MM.1S (cell line): ENCODE measurements at regions not wholly inside any gene's neighbourhood (a gene's known extent, or its start where the extent isn't known, plus 50 kb on each side); places are given as distances from the start of the nearest gene placed in this dataset.
"Not testable (repeated sequence)": the region's sequence is repeated elsewhere in the genome, so short reads cannot be mapped to it uniquely, and the experiment has no call there.

Source experiments
- DNase-seq: peaks from one replicate; pipeline ENCODE4 v3.0.0-alpha.2; 2015
- H2AFZ ChIP-seq: fragments of 300-600 bp; sonication (generic); 2 replicates; pipeline ENCODE4 v1.6.0; 2016; ENCODE audit warnings: antibody characterized with exemption, low read length
- H3F3A ChIP-seq: fragments of 300-600 bp; sonication (generic); 2 replicates; pipeline ENCODE4 v1.6.1; 2016; ENCODE audit warnings: mild to moderate bottlenecking, antibody characterized with exemption, low read length, moderate library complexity, mixed read lengths; ENCODE audit not compliant: insufficient read depth
- H3K27ac ChIP-seq: fragments of 300-600 bp; sonication (generic); 2 replicates; pipeline ENCODE4 v1.5.1; 2016; ENCODE audit warnings: mild to moderate bottlenecking, low read length
- H3K27me3 ChIP-seq: fragments of 300-600 bp; sonication (generic); replicated peaks from 2 replicates; pipeline ENCODE4 v1.6.0; 2016; ENCODE audit warnings: low read length; ENCODE audit not compliant: insufficient read depth
- H3K36me3 ChIP-seq: fragments of 300-600 bp; sonication (generic); replicated peaks from 2 replicates; pipeline ENCODE4 v1.6.1; 2016; ENCODE audit warnings: mild to moderate bottlenecking, low read length, mixed read lengths; ENCODE audit not compliant: insufficient read depth
- H3K4me1 ChIP-seq: fragments of 300-600 bp; sonication (generic); 2 replicates; pipeline ENCODE4 v1.6.1; 2016; ENCODE audit warnings: low read length, mixed read lengths
- H3K4me2 ChIP-seq: fragments of 300-600 bp; sonication (generic); 2 replicates; pipeline ENCODE4 v1.6.0; 2016; ENCODE audit warnings: low read depth, low read length
- H3K4me3 ChIP-seq: fragments of 300-600 bp; sonication (generic); 2 replicates; pipeline ENCODE4 v1.5.1; 2016; ENCODE audit warnings: low read length, mixed read lengths
- H3K79me2 ChIP-seq: fragments of 300-600 bp; sonication (generic); 2 replicates; pipeline ENCODE4 v1.6.1; 2016; ENCODE audit warnings: mixed run types, low read length, mixed read lengths
- H3K9ac ChIP-seq: fragments of 300-600 bp; sonication (generic); 2 replicates; pipeline ENCODE4 v1.6.1; 2016; ENCODE audit warnings: low read length, mixed read lengths
- H3K9me2 ChIP-seq: fragments of 300-600 bp; sonication (generic); replicated peaks from 2 replicates; pipeline ENCODE4 v1.6.1; 2016; ENCODE audit warnings: mild to moderate bottlenecking, low read length, mixed read lengths; ENCODE audit not compliant: insufficient read depth
- H3K9me3 ChIP-seq: fragments of 300-600 bp; sonication (generic); replicated peaks from 2 replicates; pipeline ENCODE4 v1.6.1; 2016; ENCODE audit warnings: mild to moderate bottlenecking, low read length, mixed read lengths; ENCODE audit not compliant: insufficient read depth
- H4K20me1 ChIP-seq: fragments of 300-600 bp; sonication (generic); 2 replicates; pipeline ENCODE4 v1.6.1; 2016; ENCODE audit warnings: mild to moderate bottlenecking, low read length, moderate library complexity, mixed read lengths; ENCODE audit not compliant: insufficient read depth
- EZH2 ChIP-seq: fragments of 300-600 bp; sonication (generic); optimal IDR thresholded peaks from 2 replicates; pipeline ENCODE3; 2017; ENCODE audit warnings: low read depth, mild to moderate bottlenecking, antibody characterized with exemption, low read length, mixed read lengths
- EZH2phosphoT487 ChIP-seq: fragments of 300-600 bp; sonication (generic); IDR thresholded peaks from 2 replicates; pipeline ENCODE4 v1.6.1; 2018; ENCODE audit warnings: antibody characterized with exemption, low read length
- TF ChIP-seq, protein P1 (sequence below): fragments of 300-600 bp; sonication (generic); IDR thresholded peaks from 2 replicates; pipeline ENCODE4 v1.5.1; 2016; ENCODE audit warnings: antibody characterized with exemption, low read length, mixed read lengths

GRCh38 chr10:109765838-109766237, 157.5 kb downstream of the XPNPEP1 start:
- H3K27me3 ChIP-seq = no peaks in the 10 kb centered on the region
- H3K4me3 ChIP-seq = no peak overlapping the region
- TF ChIP-seq EZH2phosphoT487 = no peak
- TF ChIP-seq, protein P1, sequence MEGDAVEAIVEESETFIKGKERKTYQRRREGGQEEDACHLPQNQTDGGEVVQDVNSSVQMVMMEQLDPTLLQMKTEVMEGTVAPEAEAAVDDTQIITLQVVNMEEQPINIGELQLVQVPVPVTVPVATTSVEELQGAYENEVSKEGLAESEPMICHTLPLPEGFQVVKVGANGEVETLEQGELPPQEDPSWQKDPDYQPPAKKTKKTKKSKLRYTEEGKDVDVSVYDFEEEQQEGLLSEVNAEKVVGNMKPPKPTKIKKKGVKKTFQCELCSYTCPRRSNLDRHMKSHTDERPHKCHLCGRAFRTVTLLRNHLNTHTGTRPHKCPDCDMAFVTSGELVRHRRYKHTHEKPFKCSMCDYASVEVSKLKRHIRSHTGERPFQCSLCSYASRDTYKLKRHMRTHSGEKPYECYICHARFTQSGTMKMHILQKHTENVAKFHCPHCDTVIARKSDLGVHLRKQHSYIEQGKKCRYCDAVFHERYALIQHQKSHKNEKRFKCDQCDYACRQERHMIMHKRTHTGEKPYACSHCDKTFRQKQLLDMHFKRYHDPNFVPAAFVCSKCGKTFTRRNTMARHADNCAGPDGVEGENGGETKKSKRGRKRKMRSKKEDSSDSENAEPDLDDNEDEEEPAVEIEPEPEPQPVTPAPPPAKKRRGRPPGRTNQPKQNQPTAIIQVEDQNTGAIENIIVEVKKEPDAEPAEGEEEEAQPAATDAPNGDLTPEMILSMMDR = no peak
- TF ChIP-seq EZH2 = no peak
- H2AFZ ChIP-seq = no peak overlapping the region
- no peaks in the 10 kb centered on the region for H4K20me1 ChIP-seq
- H3K79me2 ChIP-seq = no peaks in the 10 kb centered on the region
- H3F3A ChIP-seq = no peaks in the 10 kb centered on the region
- no peak overlapping the region for H3K9ac ChIP-seq
- H3K4me2 ChIP-seq = no peak overlapping the region
- no peaks in the 10 kb centered on the region for H3K9me3 ChIP-seq
- H3K27ac ChIP-seq = no peak overlapping the region
- no peak for DNase-seq
- H3K36me3 ChIP-seq = no peaks in the 10 kb centered on the region
- no peaks in the 10 kb centered on the region for H3K4me1 ChIP-seq
- no peaks in the 10 kb centered on the region for H3K9me2 ChIP-seq

GRCh38 chr10:109762555-109762954, 160.8 kb downstream of the XPNPEP1 start:
- no peaks in the 10 kb centered on the region for H3K79me2 ChIP-seq
- no peak overlapping the region for H3K4me3 ChIP-seq
- no peak for DNase-seq
- H3K9me3 ChIP-seq = no peaks in the 10 kb centered on the region
- no peaks in the 10 kb centered on the region for H3K27me3 ChIP-seq
- no peaks in the 10 kb centered on the region for H4K20me1 ChIP-seq
- H3K27ac ChIP-seq = no peak overlapping the region
- no peaks in the 10 kb centered on the region for H3F3A ChIP-seq
- no peaks in the 10 kb centered on the region for H3K36me3 ChIP-seq
- no peak for TF ChIP-seq EZH2
- TF ChIP-seq, protein P1 = no peak
- no peak for TF ChIP-seq EZH2phosphoT487
- H2AFZ ChIP-seq = no peak overlapping the region
- H3K4me2 ChIP-seq = no peak overlapping the region
- H3K9me2 ChIP-seq = no peaks in the 10 kb centered on the region
- no peak overlapping the region for H3K9ac ChIP-seq
- no peaks in the 10 kb centered on the region for H3K4me1 ChIP-seq

DNA sequence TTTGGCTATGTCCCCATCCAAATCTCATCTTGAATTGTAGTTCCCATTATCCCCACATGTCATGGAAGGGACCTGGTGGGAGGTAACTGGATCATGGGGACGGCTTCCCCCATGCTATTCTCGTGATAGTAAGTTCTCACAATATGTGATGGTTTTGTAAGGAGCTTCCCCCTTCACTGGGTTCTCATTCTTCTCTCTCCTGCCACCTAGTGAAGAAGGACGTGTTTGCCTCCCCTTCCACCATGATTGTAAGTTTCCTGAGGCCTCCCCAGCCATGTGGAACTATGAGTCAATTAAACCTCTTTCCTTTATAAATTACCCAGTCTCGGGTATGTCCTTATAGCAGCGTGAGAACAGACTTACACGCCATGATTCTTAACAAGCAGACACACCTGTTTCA, 165.6 kb downstream of the XPNPEP1 start:
- not testable (repeated sequence) for H3K4me3 ChIP-seq, H3K9me2 ChIP-seq, H3K36me3 ChIP-seq, H3K79me2 ChIP-seq, H3K27ac ChIP-seq, H3K4me1 ChIP-seq, DNase-seq, H3K9me3 ChIP-seq, H4K20me1 ChIP-seq, H3K27me3 ChIP-seq, H3F3A ChIP-seq, H2AFZ ChIP-seq, H3K9ac ChIP-seq, H3K4me2 ChIP-seq

- no peaks in the 10 kb centered on the region for H3K36me3 ChIP-seq
- no peak overlapping the region for H2AFZ ChIP-seq
- no peak for DNase-seq
- no peaks in the 10 kb centered on the region for H4K20me1 ChIP-seq
- H3K4me2 ChIP-seq = no peak overlapping the region
- H3K4me1 ChIP-seq = no peaks in the 10 kb centered on the region
- H3K4me3 ChIP-seq = no peak overlapping the region
- TF ChIP-seq EZH2 = no peak
- TF ChIP-seq, protein P1 = no peak
- TF ChIP-seq EZH2phosphoT487 = no peak
- no peaks in the 10 kb centered on the region for H3K79me2 ChIP-seq
- H3K27me3 ChIP-seq = no peaks in the 10 kb centered on the region
- no peaks in the 10 kb centered on the region for H3K9me3 ChIP-seq
- H3K27ac ChIP-seq = no peak overlapping the region
- H3F3A ChIP-seq = no peaks in the 10 kb centered on the region
- H3K9ac ChIP-seq = no peak overlapping the region
- no peaks in the 10 kb centered on the region for H3K9me2 ChIP-seq
These were observed 176.4 kb downstream of the XPNPEP1 start for GRCh38 chr10:109746861-109747260.
